ENCODE measurements at regions not wholly inside any gene's neighbourhood (a gene's known extent, or its start where the extent isn't known, plus 50 kb on each side); places are given as distances from the start of the nearest gene placed in this dataset.

DNA sequence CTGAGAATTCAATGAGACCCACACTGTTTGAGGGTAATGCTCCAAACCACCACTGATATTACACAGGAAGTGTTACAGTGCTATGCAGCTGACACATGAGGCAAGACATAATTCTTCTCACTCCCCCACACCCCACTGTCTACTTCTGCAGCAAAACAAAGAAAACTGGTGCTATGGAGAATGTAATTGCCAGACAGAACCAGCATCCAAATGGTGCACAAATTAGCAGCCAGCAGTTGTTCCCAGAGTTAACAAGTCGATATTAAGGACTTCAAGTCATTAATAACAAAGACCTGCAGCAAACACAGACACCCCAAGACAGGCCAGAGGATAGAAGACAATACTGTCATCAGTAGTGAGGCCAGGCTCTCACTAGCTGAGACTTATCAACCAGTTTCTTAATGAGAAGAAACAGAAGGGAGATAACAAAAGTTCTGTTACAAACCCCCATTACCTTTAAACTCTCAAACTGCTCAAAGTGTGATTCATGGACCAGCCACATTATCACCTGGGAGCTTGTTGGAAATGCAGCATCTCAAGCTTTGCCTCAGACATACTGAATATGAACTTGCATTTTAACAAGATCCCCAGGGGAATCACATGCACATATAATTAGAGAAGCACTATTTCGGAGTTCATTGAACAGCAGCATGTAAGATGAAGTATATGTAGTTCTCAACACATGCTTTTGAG lies 58.7 kb upstream of the FNDC3B start:
- Histone ChIP-seq H3K23ac (ENCODE audit: insufficient read length) (no peak overlapping the region), H3K36me3 (ENCODE audit: control insufficient read depth in 2 of 4, insufficient read depth in 4 of 4, low read length in 3 of 4) (no peaks in the 10 kb centered on the region), H3K4ac (replicated peaks; ENCODE audit: insufficient read length, low read depth, low read length) (no peak overlapping the region), H3K79me2 (ENCODE audit: control insufficient read depth in 1 of 2, insufficient read depth in 2 of 2, low read length in 2 of 2) (no peaks in the 10 kb centered on the region), H4K20me1 (replicated peaks in 1 of 2; ENCODE audit: control insufficient read depth in 1 of 2, insufficient read depth in 2 of 2, low read length in 2 of 2) (no peaks in the 10 kb centered on the region), H3K18ac (ENCODE audit: extremely low read depth, low read length) (no peak overlapping the region), H4K91ac (replicated peaks; ENCODE audit: insufficient read length, low read length) (no peak overlapping the region), H2BK20ac (ENCODE audit: low read length) (no peak overlapping the region), H3K23me2 (ENCODE audit: low read depth, low read length) (no peaks in the 10 kb centered on the region; the same call in 1 of the 2 replicates), H2BK12ac (ENCODE audit: low read depth, low read length) (no peak overlapping the region), H3K27ac (ENCODE audit: low read depth, low read length) (no peak overlapping the region), H2AK5ac (ENCODE audit: low read depth, low read length) (no peak overlapping the region), H3K4me3 (ENCODE audit: extremely low read depth in 1 of 4, insufficient read depth in 2 of 4, low read depth in 3 of 4, low read length in 4 of 4) (no peak overlapping the region), H2AFZ (ENCODE audit: low read length) (no peak overlapping the region), H4K8ac (ENCODE audit: extremely low read depth, insufficient read depth, low read length) (no peak overlapping the region), H3K9ac (replicated peaks in 1 of 4; ENCODE audit: extremely low read depth in 1 of 4, low read depth in 3 of 4, low read length in 3 of 4) (no peak overlapping the region), H3K4me1 (replicated peaks in 1 of 4; ENCODE audit: control insufficient read depth in 3 of 4, insufficient read depth in 4 of 4, low read length in 3 of 4) (no peaks in the 10 kb centered on the region), H3K14ac (ENCODE audit: insufficient read length) (no peak overlapping the region), H2BK15ac (ENCODE audit: low read length) (no peak overlapping the region), H3K27me3 (replicated peaks in 1 of 4; ENCODE audit: control insufficient read depth in 3 of 4, extremely low read depth in 1 of 4, insufficient read depth in 3 of 4, low read length in 3 of 4) (no peaks in the 10 kb centered on the region), H2BK120ac (replicated peaks; ENCODE audit: low read depth, low read length) (no peak overlapping the region), H3K56ac (replicated peaks; ENCODE audit: insufficient read length, low read depth, low read length) (no peak overlapping the region), H2BK5ac (ENCODE audit: low read depth, low read length) (no peak overlapping the region), H4K5ac (ENCODE audit: insufficient read length, low read depth, low read length) (no peak overlapping the region), H3K4me2 (ENCODE audit: insufficient read depth in 1 of 2, low read depth in 2 of 2, low read length in 2 of 2) (no peak overlapping the region), H3K9me3 (ENCODE audit: insufficient read depth in 2 of 2, low read depth in 1 of 2, low read length in 1 of 2) (no peaks in the 10 kb centered on the region), H3K79me1 (ENCODE audit: low read depth, low read length) (no peaks in the 10 kb centered on the region)
- FAIRE-seq, result no peak
- WGBS, 2 experiments (ENCODE audit: extremely low coverage in 1 of 2, insufficient coverage in 1 of 2, insufficient read length in 1 of 2, insufficient replicate concordance in 2 of 2, low coverage in 1 of 2, low lambda C conversion rate in 2 of 2, missing lambda C conversion rate in 1 of 2), result 86% methylated on average over 2 of the region's 2 CpGs; no CpG with 5 or more reads in 1 of the 2 experiments
- no peak for DNase-seq (ENCODE audit: low read depth in 1 of 2, low spot score in 2 of 2)
- POLR2A ChIA-PET (ENCODE audit: partially characterized antibody), result no interaction called here
- CTCF ChIA-PET (ENCODE audit: partially characterized antibody), result no interaction called here
- TF ChIP-seq, protein P1, sequence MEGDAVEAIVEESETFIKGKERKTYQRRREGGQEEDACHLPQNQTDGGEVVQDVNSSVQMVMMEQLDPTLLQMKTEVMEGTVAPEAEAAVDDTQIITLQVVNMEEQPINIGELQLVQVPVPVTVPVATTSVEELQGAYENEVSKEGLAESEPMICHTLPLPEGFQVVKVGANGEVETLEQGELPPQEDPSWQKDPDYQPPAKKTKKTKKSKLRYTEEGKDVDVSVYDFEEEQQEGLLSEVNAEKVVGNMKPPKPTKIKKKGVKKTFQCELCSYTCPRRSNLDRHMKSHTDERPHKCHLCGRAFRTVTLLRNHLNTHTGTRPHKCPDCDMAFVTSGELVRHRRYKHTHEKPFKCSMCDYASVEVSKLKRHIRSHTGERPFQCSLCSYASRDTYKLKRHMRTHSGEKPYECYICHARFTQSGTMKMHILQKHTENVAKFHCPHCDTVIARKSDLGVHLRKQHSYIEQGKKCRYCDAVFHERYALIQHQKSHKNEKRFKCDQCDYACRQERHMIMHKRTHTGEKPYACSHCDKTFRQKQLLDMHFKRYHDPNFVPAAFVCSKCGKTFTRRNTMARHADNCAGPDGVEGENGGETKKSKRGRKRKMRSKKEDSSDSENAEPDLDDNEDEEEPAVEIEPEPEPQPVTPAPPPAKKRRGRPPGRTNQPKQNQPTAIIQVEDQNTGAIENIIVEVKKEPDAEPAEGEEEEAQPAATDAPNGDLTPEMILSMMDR (IDR thresholded peaks at IDR 0.05; ENCODE audit: control extremely low read depth in 1 of 3, insufficient read depth in 1 of 3, low read depth in 1 of 3, low read length in 3 of 3), result no peak
- TF ChIP-seq CHD2 (IDR thresholded peaks at IDR 0.05; ENCODE audit: low read length) (no peak), KDM4A (IDR thresholded peaks at IDR 0.05; ENCODE audit: low read depth, low read length, severe bottlenecking) (no peak), POLR2AphosphoS5 (IDR thresholded peaks at IDR 0.05; ENCODE audit: low read depth, low read length) (no peak), HDAC6 (IDR thresholded peaks at IDR 0.05; ENCODE audit: low read depth, low read length) (no peak), SP4 (IDR thresholded peaks at IDR 0.05; ENCODE audit: low read length) (no peak), FOSL1 (IDR thresholded peaks at IDR 0.05; ENCODE audit: insufficient read depth, low read depth, low read length) (no peak), SP2 (IDR thresholded peaks at IDR 0.05; ENCODE audit: low read length) (no peak), SP1 (IDR thresholded peaks at IDR 0.05; ENCODE audit: low read depth, low read length) (no peak)
- TF ChIP-seq, protein P2, sequence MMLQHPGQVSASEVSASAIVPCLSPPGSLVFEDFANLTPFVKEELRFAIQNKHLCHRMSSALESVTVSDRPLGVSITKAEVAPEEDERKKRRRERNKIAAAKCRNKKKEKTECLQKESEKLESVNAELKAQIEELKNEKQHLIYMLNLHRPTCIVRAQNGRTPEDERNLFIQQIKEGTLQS (IDR thresholded peaks at IDR 0.05; ENCODE audit: insufficient read depth, low read depth, low read length), result no peak
- TF ChIP-seq, protein P3, sequence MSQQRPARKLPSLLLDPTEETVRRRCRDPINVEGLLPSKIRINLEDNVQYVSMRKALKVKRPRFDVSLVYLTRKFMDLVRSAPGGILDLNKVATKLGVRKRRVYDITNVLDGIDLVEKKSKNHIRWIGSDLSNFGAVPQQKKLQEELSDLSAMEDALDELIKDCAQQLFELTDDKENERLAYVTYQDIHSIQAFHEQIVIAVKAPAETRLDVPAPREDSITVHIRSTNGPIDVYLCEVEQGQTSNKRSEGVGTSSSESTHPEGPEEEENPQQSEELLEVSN (IDR thresholded peaks at IDR 0.05), result no peak

Measured in H1 (cell line).